GM23338 (cell line): ENCODE measurements at regions not wholly inside any gene's neighbourhood (a gene's known extent, or its start where the extent isn't known, plus 50 kb on each side); places are given as distances from the start of the nearest gene placed in this dataset.

Experiments used
- ATAC-seq: fragments of 200-7000 bp; cut with Tn5 transposase; 3 replicates; pipeline ENCODE4 v1.9.1; 2020
- DNase-seq: peaks from one replicate; pipeline ENCODE4 v3.0.0-alpha.2; 2015; ENCODE audit warnings: low spot score
- H2AFZ ChIP-seq: fragments of 200-600 bp; sonication (generic); 2 replicates; pipeline ENCODE4 v1.8.0; 2016; ENCODE audit warnings: antibody characterized with exemption, mild to moderate bottlenecking, moderate library complexity
- H3F3A ChIP-seq: fragments of 200-600 bp; sonication (generic); replicated peaks from 2 replicates; pipeline ENCODE4 v1.8.0; 2017; ENCODE audit warnings: antibody characterized with exemption, mixed run types, low read depth
- H3K27ac ChIP-seq: fragments of 200-600 bp; sonication (generic); 2 replicates; pipeline ENCODE4 v1.6.1; 2016; ENCODE audit warnings: low read depth
- H3K27me3 ChIP-seq: fragments of 200-600 bp; sonication (generic); 2 replicates; pipeline ENCODE4 v1.8.0; 2016; ENCODE audit warnings: mild to moderate bottlenecking, mixed run types, moderate library complexity; ENCODE audit not compliant: insufficient read depth
- H3K36me3 ChIP-seq: fragments of 200-600 bp; sonication (generic); 2 replicates; pipeline ENCODE4 v1.8.0; 2016; ENCODE audit warnings: mild to moderate bottlenecking; ENCODE audit not compliant: insufficient read depth
- H3K4me1 ChIP-seq: fragments of 200-600 bp; sonication (generic); 2 replicates; pipeline ENCODE4 v1.8.0; 2016; ENCODE audit warnings: mild to moderate bottlenecking, moderate library complexity; ENCODE audit not compliant: insufficient read depth
- H3K4me2 ChIP-seq: fragments of 200-600 bp; sonication (generic); 2 replicates; pipeline ENCODE4 v1.7.1; 2017; ENCODE audit warnings: mixed run types
- H3K4me3 ChIP-seq: fragments of 200-600 bp; sonication (generic); 2 replicates; pipeline ENCODE4 v1.6.1; 2016; ENCODE audit warnings: mixed run types
- H3K79me2 ChIP-seq: fragments of 200-600 bp; sonication (generic); replicated peaks from 2 replicates; pipeline ENCODE4 v1.8.0; 2017; ENCODE audit warnings: mild to moderate bottlenecking; ENCODE audit not compliant: insufficient read depth
- H3K9me2 ChIP-seq: fragments of 200-600 bp; sonication (generic); 2 replicates; pipeline ENCODE4 v1.8.0; 2017; ENCODE audit not compliant: insufficient read depth
- H4K20me1 ChIP-seq: fragments of 200-600 bp; sonication (generic); replicated peaks from 2 replicates; pipeline ENCODE4 v1.8.0; 2017; ENCODE audit warnings: mild to moderate bottlenecking; ENCODE audit not compliant: insufficient read depth
- H3K27ac Mint-ChIP-seq: 2 replicates; pipeline ENCODE4 v1.8.0; 2020; ENCODE audit warnings: inconsistent platforms, mild to moderate bottlenecking, moderate library complexity, mixed read lengths
- H3K27me3 Mint-ChIP-seq: 3 replicates; pipeline ENCODE4 v1.8.0; 2022; ENCODE audit warnings: low read depth, mild to moderate bottlenecking, moderate library complexity, mixed read lengths, inconsistent platforms; ENCODE audit not compliant: insufficient read depth, poor library complexity
- H3K36me3 Mint-ChIP-seq: 3 replicates; pipeline ENCODE4 v1.8.0; 2021; ENCODE audit warnings: low read depth, mild to moderate bottlenecking, inconsistent platforms, moderate library complexity, mixed read lengths
- H3K4me1 Mint-ChIP-seq: 3 replicates; pipeline ENCODE4 v1.8.0; 2020; ENCODE audit warnings: mild to moderate bottlenecking, inconsistent platforms, mixed read lengths
- H3K4me3 Mint-ChIP-seq: 3 replicates; pipeline ENCODE4 v1.8.0; 2021; ENCODE audit warnings: moderate library complexity, mild to moderate bottlenecking, inconsistent platforms, mixed read lengths
- H3K9me3 Mint-ChIP-seq: 3 replicates; pipeline ENCODE4 v1.8.0; 2020; ENCODE audit warnings: moderate library complexity, mild to moderate bottlenecking, inconsistent platforms, mixed read lengths
- CREB1 ChIP-seq: fragments of 250-450 bp; sonication (Bioruptor Pico); IDR thresholded peaks from 2 replicates; pipeline ENCODE4 v1.5.0; 2020; ENCODE audit warnings: low read depth, mild to moderate bottlenecking, moderate library complexity
- EZH2 ChIP-seq: fragments of 200-600 bp; sonication (generic); IDR thresholded peaks from one replicate; pipeline ENCODE4 v1.8.0; 2017; ENCODE audit warnings: antibody characterized with exemption, mild to moderate bottlenecking, low read depth; ENCODE audit not compliant: unreplicated experiment
- EZH2phosphoT487 ChIP-seq: fragments of 200-600 bp; sonication (generic); IDR thresholded peaks from one replicate; pipeline ENCODE4 v1.8.1; 2018; ENCODE audit warnings: antibody characterized with exemption; ENCODE audit not compliant: unreplicated experiment
- JUNB ChIP-seq: IDR thresholded peaks from one replicate; pipeline ENCODE4 v1.6.1; 2016; ENCODE audit warnings: antibody characterized with exemption; ENCODE audit not compliant: unreplicated experiment
- NANOG ChIP-seq: IDR thresholded peaks from 2 replicates; pipeline ENCODE4 v1.6.1; 2016; ENCODE audit warnings: antibody characterized with exemption, borderline replicate concordance
- REST ChIP-seq: IDR thresholded peaks from one replicate; pipeline ENCODE4 v1.6.1; 2018; ENCODE audit warnings: antibody characterized with exemption; ENCODE audit not compliant: unreplicated experiment
- STAT1 ChIP-seq: IDR thresholded peaks from one replicate; pipeline ENCODE4 v1.6.1; 2016; ENCODE audit warnings: antibody characterized with exemption; ENCODE audit not compliant: unreplicated experiment
- ZNF114 ChIP-seq: fragments of 250-450 bp; sonication (Bioruptor Pico); IDR thresholded peaks from 2 replicates; pipeline ENCODE4 v1.5.0; 2020; ENCODE audit warnings: mild to moderate bottlenecking, moderate library complexity
- ZNF331 ChIP-seq: fragments of 250-450 bp; sonication (Bioruptor Pico); IDR thresholded peaks from 2 replicates; pipeline ENCODE4 v1.5.0; 2020; ENCODE audit warnings: low read depth, mild to moderate bottlenecking, moderate library complexity
- ZNF462 ChIP-seq: fragments of 250-450 bp; sonication (Bioruptor Pico); IDR thresholded peaks from 2 replicates; pipeline ENCODE4 v1.5.0; 2020; ENCODE audit warnings: mild to moderate bottlenecking, moderate library complexity

- TF ChIP-seq ZNF462 (CRISPR knock-in tag) (no peak), REST (no peak), CREB1 (no peak), EZH2 (no peak), EZH2phosphoT487 (no peak)
Measured at GRCh38 chr4:1538096-1538410, 131.8 kb upstream of the NKX1-1 start (continued).

- DNase-seq (no peak), ATAC-seq (no peak)
- H2AFZ ChIP-seq, result no peak overlapping the region
- H3K4me3 ChIP-seq, result no peak overlapping the region
- no peak overlapping the region for H3K4me3 Mint-ChIP-seq
- H3F3A ChIP-seq, result no peaks in the 10 kb centered on the region
- H3K36me3 Mint-ChIP-seq, result no peaks in the 10 kb centered on the region
- no peak overlapping the region for H3K4me2 ChIP-seq
- no peaks in the 10 kb centered on the region for H3K9me2 ChIP-seq
- H3K27ac Mint-ChIP-seq, result no peak overlapping the region
- H3K79me2 ChIP-seq, result no peaks in the 10 kb centered on the region
- no peak overlapping the region for H3K27ac ChIP-seq
- no peaks in the 10 kb centered on the region for H3K27me3 ChIP-seq
- H4K20me1 ChIP-seq, result no peaks in the 10 kb centered on the region
- H3K4me1 Mint-ChIP-seq, result peaks cover 3% of the 10 kb centered on the region; the same call in 2 of the 3 replicates
- H3K9me3 Mint-ChIP-seq, result no peaks in the 10 kb centered on the region
- H3K4me1 ChIP-seq, result no peaks in the 10 kb centered on the region
- H3K36me3 ChIP-seq, result no peaks in the 10 kb centered on the region
- H3K27me3 Mint-ChIP-seq, result peaks cover 14% of the 10 kb centered on the region
- no peak for TF ChIP-seq EZH2phosphoT487
- TF ChIP-seq CREB1, result no peak
- TF ChIP-seq JUNB, result no peak
- no peak for TF ChIP-seq ZNF331 (CRISPR knock-in tag)
- no peak for TF ChIP-seq NANOG
- TF ChIP-seq REST, result no peak
- no peak for TF ChIP-seq STAT1
- no peak for TF ChIP-seq ZNF114 (CRISPR knock-in tag)
Measured at GRCh38 chr4:1537410-1538095, 131.3 kb upstream of the NKX1-1 start.
